ENCODE measurements at regions not wholly inside any gene's neighbourhood (a gene's known extent, or its start where the extent isn't known, plus 50 kb on each side); places are given as distances from the start of the nearest gene placed in this dataset.

DNA sequence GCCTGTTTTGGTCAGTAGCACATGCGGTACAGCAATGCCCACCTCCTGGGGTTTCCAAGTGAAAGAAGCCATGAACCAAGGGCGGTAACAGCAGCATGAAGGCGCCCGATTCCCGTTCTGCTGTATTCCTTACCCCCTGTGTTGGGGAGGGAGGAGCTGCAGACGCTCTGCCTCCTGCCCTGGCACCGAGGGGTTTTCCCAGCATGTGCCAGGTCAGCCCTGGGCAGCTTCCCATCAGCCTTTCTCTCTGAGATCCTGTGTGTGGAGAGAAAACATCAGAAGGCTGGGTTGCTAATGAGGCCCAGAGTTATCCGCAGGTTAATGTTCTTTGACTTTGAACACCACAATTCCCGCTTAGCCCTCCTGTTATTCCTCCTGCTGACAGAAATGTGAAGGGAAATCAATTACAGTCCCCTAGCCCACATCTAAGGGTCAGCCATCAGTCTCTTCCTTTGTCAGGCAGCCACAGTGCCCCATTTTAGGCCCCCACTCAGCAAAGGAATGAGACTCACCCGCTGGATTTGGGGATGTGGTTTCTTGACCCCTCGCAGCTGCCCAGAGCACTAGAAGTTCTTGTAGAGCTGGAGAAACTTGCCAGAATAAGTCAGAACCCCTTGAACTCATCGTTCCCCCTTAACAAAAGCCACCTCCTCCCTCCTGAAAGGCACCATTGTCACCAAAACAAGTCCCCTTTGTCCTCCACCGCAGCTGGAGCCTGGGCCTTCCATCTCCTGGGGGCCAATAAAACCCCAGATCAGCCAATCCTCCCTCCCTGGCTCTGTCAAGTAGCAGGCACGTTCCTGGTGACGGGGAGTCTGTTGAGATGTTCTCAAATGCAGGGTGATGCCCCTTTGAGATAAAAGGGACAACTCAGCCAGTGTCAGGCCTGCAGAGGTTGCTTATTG lies 168.5 kb downstream of the KATNIP start (continued):
- no peak for TF ChIP-seq SOX13 (IDR thresholded peaks at IDR 0.05)
- TF ChIP-seq SOX13 (CRISPR knock-in tag; conservative IDR thresholded peaks at IDR 0.05 in 1 of 2, IDR thresholded peaks at IDR 0.05 in 1 of 2): peak in 1 of 2 experiments; percentile 72; a peak in 2 of 4 replicates
- TF ChIP-seq, protein P1, sequence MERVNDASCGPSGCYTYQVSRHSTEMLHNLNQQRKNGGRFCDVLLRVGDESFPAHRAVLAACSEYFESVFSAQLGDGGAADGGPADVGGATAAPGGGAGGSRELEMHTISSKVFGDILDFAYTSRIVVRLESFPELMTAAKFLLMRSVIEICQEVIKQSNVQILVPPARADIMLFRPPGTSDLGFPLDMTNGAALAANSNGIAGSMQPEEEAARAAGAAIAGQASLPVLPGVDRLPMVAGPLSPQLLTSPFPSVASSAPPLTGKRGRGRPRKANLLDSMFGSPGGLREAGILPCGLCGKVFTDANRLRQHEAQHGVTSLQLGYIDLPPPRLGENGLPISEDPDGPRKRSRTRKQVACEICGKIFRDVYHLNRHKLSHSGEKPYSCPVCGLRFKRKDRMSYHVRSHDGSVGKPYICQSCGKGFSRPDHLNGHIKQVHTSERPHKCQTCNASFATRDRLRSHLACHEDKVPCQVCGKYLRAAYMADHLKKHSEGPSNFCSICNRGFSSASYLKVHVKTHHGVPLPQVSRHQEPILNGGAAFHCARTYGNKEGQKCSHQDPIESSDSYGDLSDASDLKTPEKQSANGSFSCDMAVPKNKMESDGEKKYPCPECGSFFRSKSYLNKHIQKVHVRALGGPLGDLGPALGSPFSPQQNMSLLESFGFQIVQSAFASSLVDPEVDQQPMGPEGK (CRISPR knock-in tag; IDR thresholded peaks at IDR 0.05): peak; percentile 70
- no peak for TF ChIP-seq TP53 (CRISPR knock-in tag; conservative IDR thresholded peaks at IDR 0.05)
- TF ChIP-seq, protein P2, sequence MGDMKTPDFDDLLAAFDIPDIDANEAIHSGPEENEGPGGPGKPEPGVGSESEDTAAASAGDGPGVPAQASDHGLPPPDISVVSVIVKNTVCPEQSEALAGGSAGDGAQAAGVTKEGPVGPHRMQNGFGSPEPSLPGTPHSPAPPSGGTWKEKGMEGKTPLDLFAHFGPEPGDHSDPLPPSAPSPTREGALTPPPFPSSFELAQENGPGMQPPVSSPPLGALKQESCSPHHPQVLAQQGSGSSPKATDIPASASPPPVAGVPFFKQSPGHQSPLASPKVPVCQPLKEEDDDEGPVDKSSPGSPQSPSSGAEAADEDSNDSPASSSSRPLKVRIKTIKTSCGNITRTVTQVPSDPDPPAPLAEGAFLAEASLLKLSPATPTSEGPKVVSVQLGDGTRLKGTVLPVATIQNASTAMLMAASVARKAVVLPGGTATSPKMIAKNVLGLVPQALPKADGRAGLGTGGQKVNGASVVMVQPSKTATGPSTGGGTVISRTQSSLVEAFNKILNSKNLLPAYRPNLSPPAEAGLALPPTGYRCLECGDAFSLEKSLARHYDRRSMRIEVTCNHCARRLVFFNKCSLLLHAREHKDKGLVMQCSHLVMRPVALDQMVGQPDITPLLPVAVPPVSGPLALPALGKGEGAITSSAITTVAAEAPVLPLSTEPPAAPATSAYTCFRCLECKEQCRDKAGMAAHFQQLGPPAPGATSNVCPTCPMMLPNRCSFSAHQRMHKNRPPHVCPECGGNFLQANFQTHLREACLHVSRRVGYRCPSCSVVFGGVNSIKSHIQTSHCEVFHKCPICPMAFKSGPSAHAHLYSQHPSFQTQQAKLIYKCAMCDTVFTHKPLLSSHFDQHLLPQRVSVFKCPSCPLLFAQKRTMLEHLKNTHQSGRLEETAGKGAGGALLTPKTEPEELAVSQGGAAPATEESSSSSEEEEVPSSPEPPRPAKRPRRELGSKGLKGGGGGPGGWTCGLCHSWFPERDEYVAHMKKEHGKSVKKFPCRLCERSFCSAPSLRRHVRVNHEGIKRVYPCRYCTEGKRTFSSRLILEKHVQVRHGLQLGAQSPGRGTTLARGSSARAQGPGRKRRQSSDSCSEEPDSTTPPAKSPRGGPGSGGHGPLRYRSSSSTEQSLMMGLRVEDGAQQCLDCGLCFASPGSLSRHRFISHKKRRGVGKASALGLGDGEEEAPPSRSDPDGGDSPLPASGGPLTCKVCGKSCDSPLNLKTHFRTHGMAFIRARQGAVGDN (CRISPR knock-in tag; IDR thresholded peaks at IDR 0.05): 0 out of 2 replicates have a peak, but pooled peaks have one; percentile 4

- CTCF ChIA-PET (ENCODE audit: low intra/inter-chr PET ratio, low total read pairs): no interaction called here
- peaks cover 48% of the 10 kb centered on the region for H3K4me1 ChIP-seq (ENCODE audit: insufficient read depth, low read length)
- no peak overlapping the region for H3K27ac ChIP-seq (ENCODE audit: extremely low read length, insufficient read depth, low read length)
- intact Hi-C loops (cut with micrococcal nuclease; ENCODE audit: unreplicated experiment): no loop called here
- no peaks in the 10 kb centered on the region for H3K27me3 ChIP-seq (ENCODE audit: control insufficient read depth in 1 of 2, insufficient read depth in 2 of 2, low read length in 2 of 2)
- H3K4me3 ChIP-seq (replicated peaks in 1 of 3; ENCODE audit: insufficient read depth in 1 of 3, low read depth in 2 of 3, low read length in 3 of 3): no peak overlapping the region
- ATAC-seq (no peak; the same call in 2 of the 3 replicates), DNase-seq (ENCODE audit: low spot score) (no peak), FAIRE-seq (no peak)
- H4K20me1 ChIP-seq (ENCODE audit: insufficient read depth, low read length): no peaks in the 10 kb centered on the region
- H3K79me2 ChIP-seq (ENCODE audit: insufficient read depth, low read length): no peaks in the 10 kb centered on the region
- in situ Hi-C loops (cut with HindIII; ENCODE audit: extremely low pct_ligation_motif_present, low pct_unique_long_range_greater_than_20kb): no loop called here
- WGBS (ENCODE audit: low lambda C conversion rate): 93% methylated on average over 3 of the region's 3 CpGs
- H3K4me2 ChIP-seq (ENCODE audit: low read depth, low read length): peak overlapping the region; percentile 46
- H3K36me3 ChIP-seq (replicated peaks in 1 of 2; ENCODE audit: control insufficient read depth in 1 of 2, insufficient read depth in 2 of 2, low read length in 2 of 2): no peaks in the 10 kb centered on the region
- POLR2A ChIA-PET: no interaction called here
- BruUV-seq (replicated peaks): no TSS peak
- H2AFZ ChIP-seq (ENCODE audit: low read length): no peak overlapping the region
- H3K9me3 ChIP-seq (ENCODE audit: low read length): no peaks in the 10 kb centered on the region
- no peak overlapping the region for H3K9ac ChIP-seq (ENCODE audit: insufficient read depth, low read depth, low read length)
- TF ChIP-seq HMGXB4 (CRISPR knock-in tag; IDR thresholded peaks at IDR 0.05; ENCODE audit: borderline replicate concordance in 1 of 2, low read depth in 1 of 2): no peak
- no peak for TF ChIP-seq ZNF34 (CRISPR knock-in tag; IDR thresholded peaks at IDR 0.05; ENCODE audit: borderline replicate concordance)
- TF ChIP-seq ATRX (CRISPR knock-in tag; IDR thresholded peaks at IDR 0.05; ENCODE audit: borderline replicate concordance): no peak
- no peak for TF ChIP-seq ZFAT (CRISPR knock-in tag; conservative IDR thresholded peaks at IDR 0.05)
- no peak for TF ChIP-seq NPAS2 (CRISPR knock-in tag; IDR thresholded peaks at IDR 0.05; ENCODE audit: borderline replicate concordance)
- TF ChIP-seq JUND (CRISPR knock-in tag; IDR thresholded peaks at IDR 0.05): no peak
- TF ChIP-seq ZNF513 (CRISPR knock-in tag; conservative IDR thresholded peaks at IDR 0.05): no peak
Observed at GRCh38 chr16:27719106-27719445, 169.1 kb downstream of the KATNIP start.

Measured in HepG2 (cell line).